Adrenal gland (tissue), 9 donors: ENCODE measurements at regions not wholly inside any gene's neighbourhood (a gene's known extent, or its start where the extent isn't known, plus 50 kb on each side); places are given as distances from the start of the nearest gene placed in this dataset.

Source experiments
- DNase-seq, 7 donors: peaks; one replicate each; pipeline ENCODE4 v3.0.0-alpha.2; 2019 to 2020
- H3K27ac ChIP-seq, 5 donors: fragments of 200-600 bp; sonication (generic) in 4 of 5; 1 replicate in 3 of 5; 2 replicates in 2 of 5; pipeline versions ENCODE4 v1.5.1 to v1.8.0; 2016 to 2020; ENCODE audit warnings: mild to moderate bottlenecking in 1 of 5
- H3K27me3 ChIP-seq: fragments of 200-600 bp; 2 replicates; pipeline ENCODE4 v1.8.0; 2021
- H3K36me3 ChIP-seq, 2 donors: fragments of 200-600 bp; replicated peaks in 1 of 2; 1 replicate in 1 of 2; 2 replicates in 1 of 2; pipeline versions ENCODE4 v1.5.1 to v1.8.0; 2018 to 2022
- H3K4me1 ChIP-seq, 2 donors: fragments of 200-600 bp; replicated peaks in 1 of 2; 1 replicate in 1 of 2; 2 replicates in 1 of 2; pipeline versions ENCODE4 v1.5.1 to v1.8.0; 2018 to 2021
- H3K4me3 ChIP-seq, 4 donors: fragments of 200-600 bp; sonication (generic) in 3 of 4; one replicate each; pipeline ENCODE4 v1.5.1; 2016 to 2018
- H3K9me3 ChIP-seq, 3 donors: fragments of 200-600 bp; sonication (generic) in 1 of 3; replicated peaks in 1 of 3; 1 replicate in 2 of 3; 2 replicates in 1 of 3; pipeline versions ENCODE4 v1.5.1 to v1.8.0; 2016 to 2021
- POLR2A ChIP-seq, 2 donors: fragments of 450-650 bp; IDR thresholded peaks; one replicate each; pipeline ENCODE4 v1.6.1; 2017; ENCODE audit warnings: antibody characterized with exemption in 2 of 2, mild to moderate bottlenecking in 2 of 2, moderate library complexity in 1 of 2
- WGBS, 4 donors: extraction: QIAGEN DNeasy Blood & Tissue Kit in 2 of 4; methylation state at CpG; one replicate each; pipeline versions ENCODE4 v1.1.5 to v1.1.7; 2013 to 2017; 5-methylcytosine and 5-hydroxymethylcytosine counted together
- intact Hi-C, 2 donors: fragments of 100-400 bp; cut with DNase I; formaldehyde crosslinking; loops; one replicate each; pipeline versions ENCODE4 v1.14.1 to v1.15.0; 2022 to 2023
- TF ChIP-seq, protein P1 (sequence below), 6 experiments: fragments of 450-650 bp in 4 of 6; fragments of 200-600 bp in 2 of 6; sonication (generic) in 1 of 6; IDR thresholded peaks; 1 replicate in 5 of 6; 2 replicates in 1 of 6; pipeline versions ENCODE4 v1.5.1 to v1.8.0; 2016 to 2021; ENCODE audit warnings: antibody characterized with exemption in 6 of 6, mild to moderate bottlenecking in 2 of 6, moderate library complexity in 1 of 6
- donor health status: healthy with polysubstance abuse.
- donor health status: Bipolar disorder and iron deficiency.
- donor health status: DM: yes; HTN: yes; CAD: no.
- donor health status: DM: no; HTN: no; CAD: no.
- donor health status: DM: no; HTN: no; CAD: no.

DNA sequence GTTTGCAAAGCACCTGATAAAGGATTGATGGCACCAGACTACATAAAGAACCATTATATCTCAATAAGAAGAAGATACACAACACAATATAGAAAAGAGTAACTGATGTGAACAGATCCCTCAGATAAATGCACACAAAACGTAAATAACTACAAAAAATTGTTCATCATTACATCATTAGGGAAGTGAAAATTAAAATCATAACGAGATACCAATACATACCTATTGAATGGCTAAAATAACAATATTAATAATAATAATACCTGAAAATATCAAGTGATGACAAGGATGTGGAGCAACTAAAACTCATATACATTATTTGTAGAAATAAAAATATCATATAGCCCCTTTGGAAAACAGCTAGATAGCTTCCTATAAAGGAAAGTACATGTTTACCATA is 469.5 kb downstream of the DMRTA1 start:
- WGBS, 4 donors = 44 to 62% (median 52%) methylated on average over 2 of the region's 2 CpGs
- TF ChIP-seq, protein P1, sequence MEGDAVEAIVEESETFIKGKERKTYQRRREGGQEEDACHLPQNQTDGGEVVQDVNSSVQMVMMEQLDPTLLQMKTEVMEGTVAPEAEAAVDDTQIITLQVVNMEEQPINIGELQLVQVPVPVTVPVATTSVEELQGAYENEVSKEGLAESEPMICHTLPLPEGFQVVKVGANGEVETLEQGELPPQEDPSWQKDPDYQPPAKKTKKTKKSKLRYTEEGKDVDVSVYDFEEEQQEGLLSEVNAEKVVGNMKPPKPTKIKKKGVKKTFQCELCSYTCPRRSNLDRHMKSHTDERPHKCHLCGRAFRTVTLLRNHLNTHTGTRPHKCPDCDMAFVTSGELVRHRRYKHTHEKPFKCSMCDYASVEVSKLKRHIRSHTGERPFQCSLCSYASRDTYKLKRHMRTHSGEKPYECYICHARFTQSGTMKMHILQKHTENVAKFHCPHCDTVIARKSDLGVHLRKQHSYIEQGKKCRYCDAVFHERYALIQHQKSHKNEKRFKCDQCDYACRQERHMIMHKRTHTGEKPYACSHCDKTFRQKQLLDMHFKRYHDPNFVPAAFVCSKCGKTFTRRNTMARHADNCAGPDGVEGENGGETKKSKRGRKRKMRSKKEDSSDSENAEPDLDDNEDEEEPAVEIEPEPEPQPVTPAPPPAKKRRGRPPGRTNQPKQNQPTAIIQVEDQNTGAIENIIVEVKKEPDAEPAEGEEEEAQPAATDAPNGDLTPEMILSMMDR (IDR thresholded peaks at IDR 0.05) = no peak
- TF ChIP-seq POLR2A (IDR thresholded peaks at IDR 0.05) = no peak
- no peak for DNase-seq

DNA sequence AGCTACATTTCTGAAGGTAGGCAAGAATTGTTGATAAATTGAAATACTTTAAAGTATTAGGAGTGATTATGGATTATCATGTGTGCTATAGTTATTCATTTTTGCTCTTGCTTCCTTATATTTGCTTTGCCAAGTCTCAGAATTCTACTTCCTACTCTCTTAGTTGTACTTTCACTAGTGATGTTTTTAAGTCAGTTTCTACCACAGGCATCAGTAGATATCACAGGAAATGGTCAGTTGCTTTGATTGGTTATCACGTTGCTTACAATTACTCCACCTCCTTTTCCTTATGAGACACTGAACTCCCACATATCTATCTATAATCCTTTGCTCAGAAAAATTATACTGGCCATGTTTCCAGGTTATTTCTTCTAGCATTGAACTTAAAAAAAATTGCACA is 472.8 kb downstream of the DMRTA1 start:
- H3K4me1 ChIP-seq = no peaks in the 10 kb centered on the region
- H3K9me3 ChIP-seq = no peaks in the 10 kb centered on the region
- TF ChIP-seq, protein P1 (IDR thresholded peaks at IDR 0.05) = no peak
- no peak for TF ChIP-seq POLR2A (IDR thresholded peaks at IDR 0.05)
- 51 to 58% (median 55%) methylated on average over 1 of the region's 1 CpG for WGBS, 4 donors
- no peaks in the 10 kb centered on the region for H3K27me3 ChIP-seq
- no peaks in the 10 kb centered on the region for H3K36me3 ChIP-seq
- DNase-seq = no peak
- H3K4me3 ChIP-seq = no peak overlapping the region
- intact Hi-C loops = no loop called here
- no peak overlapping the region for H3K27ac ChIP-seq

More for the DNA sequence above, 469.5 kb downstream of the DMRTA1 start:
- no peak overlapping the region for H3K4me3 ChIP-seq
- no peaks in the 10 kb centered on the region for H3K4me1 ChIP-seq
- H3K27ac ChIP-seq = no peak overlapping the region
- H3K9me3 ChIP-seq = no peaks in the 10 kb centered on the region
- no peaks in the 10 kb centered on the region for H3K27me3 ChIP-seq
- intact Hi-C loops = no loop called here
- H3K36me3 ChIP-seq = no peaks in the 10 kb centered on the region

DNA sequence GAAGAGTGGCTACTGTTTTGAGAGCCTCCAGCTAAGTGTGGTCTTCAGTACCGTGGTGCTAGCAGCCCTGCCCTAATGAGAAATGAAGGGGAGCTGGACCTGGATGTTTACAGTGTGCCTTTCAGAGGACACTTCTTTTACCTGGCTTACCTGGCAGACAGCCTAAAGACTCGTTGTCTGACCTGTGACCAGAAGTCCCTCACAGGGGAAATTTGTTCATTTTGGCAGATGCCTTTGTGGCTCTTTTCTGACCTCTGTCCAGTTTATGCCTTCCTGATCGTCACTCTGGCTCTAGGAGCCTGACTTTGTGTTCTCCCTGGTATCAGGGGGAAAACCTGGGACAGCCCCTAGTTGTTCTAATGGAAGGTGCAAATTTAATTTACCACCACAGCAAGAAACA is 475.1 kb downstream of the DMRTA1 start:
- 55 to 67% (median 63%) methylated on average over 3 of the region's 3 CpGs for WGBS, 4 donors
- no peak for TF ChIP-seq POLR2A (IDR thresholded peaks at IDR 0.05)
- TF ChIP-seq, protein P1 (IDR thresholded peaks at IDR 0.05) = no peak
- intact Hi-C loops = no loop called here
- Histone ChIP-seq H3K27ac (no peak overlapping the region), H3K4me1 (no peaks in the 10 kb centered on the region), H3K9me3 (no peaks in the 10 kb centered on the region), H3K4me3 (no peak overlapping the region), H3K36me3 (no peaks in the 10 kb centered on the region), H3K27me3 (no peaks in the 10 kb centered on the region)
- no peak for DNase-seq

- no peak overlapping the region for H3K27ac ChIP-seq
- intact Hi-C loops = no loop called here
- WGBS, 4 donors = 72 to 75% (median 73%) methylated on average over 4 of the region's 4 CpGs
- no peak for DNase-seq
- H3K36me3 ChIP-seq = no peaks in the 10 kb centered on the region
- TF ChIP-seq, protein P1 (IDR thresholded peaks at IDR 0.05) = no peak
- TF ChIP-seq POLR2A (IDR thresholded peaks at IDR 0.05) = no peak
- H3K27me3 ChIP-seq = no peaks in the 10 kb centered on the region
- no peak overlapping the region for H3K4me3 ChIP-seq
- no peaks in the 10 kb centered on the region for H3K4me1 ChIP-seq
- no peaks in the 10 kb centered on the region for H3K9me3 ChIP-seq
Observed at GRCh38 chr9:22922222-22922621, 475.6 kb downstream of the DMRTA1 start.
